Smooth muscle cell (in vitro differentiated cells): ENCODE measurements at regions not wholly inside any gene's neighbourhood (a gene's known extent, or its start where the extent isn't known, plus 50 kb on each side); places are given as distances from the start of the nearest gene placed in this dataset.

Experiments
- DNase-seq: peaks from one replicate; lab custom pipeline; 2025; ENCODE audit not compliant: unreplicated experiment; lab: John Stamatoyannopoulos, UW
- H2AFZ ChIP-seq: fragments of 200-600 bp; sonication (generic); 2 replicates; pipeline ENCODE4 v1.6.0; 2016; ENCODE audit warnings: antibody characterized with exemption, low read depth, mild to moderate bottlenecking
- H3F3A ChIP-seq: fragments of 200-600 bp; sonication (generic); 2 replicates; pipeline ENCODE4 v1.6.0; 2017; ENCODE audit warnings: antibody characterized with exemption, low read depth
- H3K27ac ChIP-seq: fragments of 200-600 bp; sonication (generic); 2 replicates; pipeline ENCODE4 v1.5.1; 2016; ENCODE audit warnings: low read depth, mild to moderate bottlenecking
- H3K27me3 ChIP-seq: fragments of 200-600 bp; sonication (generic); 2 replicates; pipeline ENCODE4 v1.6.1; 2016; ENCODE audit warnings: low read depth, mild to moderate bottlenecking
- H3K36me3 ChIP-seq: fragments of 200-600 bp; sonication (generic); 2 replicates; pipeline ENCODE4 v1.5.1; 2016; ENCODE audit warnings: low read depth
- H3K4me1 ChIP-seq: fragments of 200-600 bp; sonication (generic); 2 replicates; pipeline ENCODE4 v1.5.1; 2016; ENCODE audit warnings: low read depth
- H3K4me2 ChIP-seq: fragments of 200-600 bp; sonication (generic); 2 replicates; pipeline ENCODE4 v1.6.0; 2016; ENCODE audit warnings: mild to moderate bottlenecking
- H3K4me3 ChIP-seq: fragments of 200-600 bp; sonication (generic); 2 replicates; pipeline ENCODE4 v1.5.1; 2016; ENCODE audit warnings: mild to moderate bottlenecking
- H3K79me2 ChIP-seq: fragments of 200-600 bp; sonication (generic); 2 replicates; pipeline ENCODE4 v1.6.0; 2016; ENCODE audit warnings: low read depth, mild to moderate bottlenecking
- H3K9ac ChIP-seq: fragments of 200-600 bp; sonication (generic); 2 replicates; pipeline ENCODE4 v1.6.0; 2016; ENCODE audit warnings: low read depth
- H3K9me3 ChIP-seq: fragments of 200-600 bp; sonication (generic); replicated peaks from 2 replicates; pipeline ENCODE4 v1.5.1; 2016; ENCODE audit warnings: low read depth
- H4K20me1 ChIP-seq: fragments of 200-600 bp; sonication (generic); 2 replicates; pipeline ENCODE4 v1.6.0; 2016; ENCODE audit warnings: low read depth
- WGBS: methylation state at CpG from one replicate; pipeline ENCODE4 v1.1.7; 2016; ENCODE audit warnings: low lambda C conversion rate; 5-methylcytosine and 5-hydroxymethylcytosine counted together
- TF ChIP-seq, protein P1 (sequence below): fragments of 200-600 bp; sonication (generic); IDR thresholded peaks from 2 replicates; pipeline ENCODE4 v1.5.1; 2017; ENCODE audit warnings: borderline replicate concordance, mild to moderate bottlenecking, antibody characterized with exemption; ENCODE audit not compliant: insufficient read depth, poor library complexity, severe bottlenecking

GRCh38 chr3:71854706-71855105 lies 69.8 kb upstream of the PROK2 start:
- DNase-seq = no peak
- Histone ChIP-seq H3K9me3 (no peaks in the 10 kb centered on the region), H2AFZ (no peak overlapping the region), H3K4me2 (no peak overlapping the region), H3K4me1 (no peaks in the 10 kb centered on the region), H3K9ac (no peak overlapping the region), H3K27ac (no peak overlapping the region), H3F3A (no peaks in the 10 kb centered on the region), H3K4me3 (no peak overlapping the region), H3K36me3 (no peaks in the 10 kb centered on the region), H3K79me2 (no peaks in the 10 kb centered on the region), H3K27me3 (peaks cover 31% of the 10 kb centered on the region), H4K20me1 (no peaks in the 10 kb centered on the region)
- WGBS = 91% methylated on average over 4 of the region's 4 CpGs
- TF ChIP-seq, protein P1, sequence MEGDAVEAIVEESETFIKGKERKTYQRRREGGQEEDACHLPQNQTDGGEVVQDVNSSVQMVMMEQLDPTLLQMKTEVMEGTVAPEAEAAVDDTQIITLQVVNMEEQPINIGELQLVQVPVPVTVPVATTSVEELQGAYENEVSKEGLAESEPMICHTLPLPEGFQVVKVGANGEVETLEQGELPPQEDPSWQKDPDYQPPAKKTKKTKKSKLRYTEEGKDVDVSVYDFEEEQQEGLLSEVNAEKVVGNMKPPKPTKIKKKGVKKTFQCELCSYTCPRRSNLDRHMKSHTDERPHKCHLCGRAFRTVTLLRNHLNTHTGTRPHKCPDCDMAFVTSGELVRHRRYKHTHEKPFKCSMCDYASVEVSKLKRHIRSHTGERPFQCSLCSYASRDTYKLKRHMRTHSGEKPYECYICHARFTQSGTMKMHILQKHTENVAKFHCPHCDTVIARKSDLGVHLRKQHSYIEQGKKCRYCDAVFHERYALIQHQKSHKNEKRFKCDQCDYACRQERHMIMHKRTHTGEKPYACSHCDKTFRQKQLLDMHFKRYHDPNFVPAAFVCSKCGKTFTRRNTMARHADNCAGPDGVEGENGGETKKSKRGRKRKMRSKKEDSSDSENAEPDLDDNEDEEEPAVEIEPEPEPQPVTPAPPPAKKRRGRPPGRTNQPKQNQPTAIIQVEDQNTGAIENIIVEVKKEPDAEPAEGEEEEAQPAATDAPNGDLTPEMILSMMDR = no peak

- H3K27me3 ChIP-seq = peaks cover 31% of the 10 kb centered on the region
- H3K4me2 ChIP-seq = no peak overlapping the region
- no peaks in the 10 kb centered on the region for H3K79me2 ChIP-seq
- no peak overlapping the region for H3K4me3 ChIP-seq
- DNase-seq = no peak
- no peak overlapping the region for H2AFZ ChIP-seq
- no peak overlapping the region for H3K27ac ChIP-seq
- no peaks in the 10 kb centered on the region for H3K36me3 ChIP-seq
- TF ChIP-seq, protein P1 = no peak
- H3K4me1 ChIP-seq = no peaks in the 10 kb centered on the region
- H3K9ac ChIP-seq = no peak overlapping the region
- H3F3A ChIP-seq = no peaks in the 10 kb centered on the region
- no peaks in the 10 kb centered on the region for H3K9me3 ChIP-seq
- H4K20me1 ChIP-seq = no peaks in the 10 kb centered on the region
- 83% methylated on average over 5 of the region's 5 CpGs for WGBS
Measured at GRCh38 chr3:71854096-71854495, 69.1 kb upstream of the PROK2 start.

DNA sequence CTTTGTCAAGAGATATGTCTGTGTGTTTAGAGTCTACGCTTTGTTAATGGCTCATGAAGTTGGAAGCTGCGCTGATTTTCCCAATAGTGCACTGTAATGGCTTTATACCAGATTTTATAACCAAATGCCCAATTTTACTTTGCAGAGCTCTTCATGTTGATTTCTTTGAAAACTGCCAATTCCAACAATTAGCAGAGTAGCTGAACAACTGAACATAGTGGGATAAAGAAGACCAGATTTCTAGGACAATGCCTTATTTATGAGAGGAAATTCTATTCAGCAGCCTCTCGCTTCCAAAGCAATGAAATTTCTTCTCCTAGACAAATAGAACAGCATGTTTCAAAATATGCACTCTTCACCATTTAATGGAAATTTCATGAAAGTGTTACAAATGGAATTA lies 66.9 kb upstream of the PROK2 start:
- H3K9ac ChIP-seq = no peak overlapping the region
- peaks cover 31% of the 10 kb centered on the region for H3K27me3 ChIP-seq
- no peaks in the 10 kb centered on the region for H3K4me1 ChIP-seq
- no peaks in the 10 kb centered on the region for H3F3A ChIP-seq
- no peaks in the 10 kb centered on the region for H3K79me2 ChIP-seq
- H3K4me3 ChIP-seq = no peak overlapping the region
- WGBS = 95% methylated on average over 3 of the region's 3 CpGs
- H3K36me3 ChIP-seq = no peaks in the 10 kb centered on the region
- TF ChIP-seq, protein P1 = no peak
- no peak overlapping the region for H3K27ac ChIP-seq
- no peak overlapping the region for H2AFZ ChIP-seq
- DNase-seq = no peak
- H4K20me1 ChIP-seq = no peaks in the 10 kb centered on the region
- H3K4me2 ChIP-seq = no peak overlapping the region
- H3K9me3 ChIP-seq = no peaks in the 10 kb centered on the region

DNA sequence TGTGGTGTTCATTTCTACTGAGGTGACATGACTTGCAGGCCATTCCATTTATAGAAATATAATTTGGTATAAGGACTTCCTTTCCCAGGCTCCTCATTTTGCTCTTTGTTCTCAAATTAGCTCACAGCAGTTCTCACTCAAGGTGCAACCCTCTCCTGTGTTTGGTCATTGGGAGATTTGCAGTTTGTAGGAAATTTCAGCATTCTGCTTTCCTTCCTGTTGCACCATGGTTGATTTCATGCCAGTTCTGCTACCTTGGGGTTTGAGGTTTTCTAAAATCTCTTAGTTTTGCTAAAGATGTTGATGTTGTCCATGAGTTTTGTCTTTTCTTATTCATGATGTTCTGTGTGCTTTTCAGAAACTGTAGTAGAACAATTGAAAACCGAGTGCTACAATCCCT lies 65.7 kb upstream of the PROK2 start:
- Histone ChIP-seq H3K27ac (no peak overlapping the region), H3K9ac (no peak overlapping the region), H3K4me2 (no peak overlapping the region), H3K27me3 (peaks cover 31% of the 10 kb centered on the region), H3F3A (no peaks in the 10 kb centered on the region), H2AFZ (no peak overlapping the region), H3K79me2 (no peaks in the 10 kb centered on the region), H3K36me3 (no peaks in the 10 kb centered on the region), H3K9me3 (no peaks in the 10 kb centered on the region), H4K20me1 (no peaks in the 10 kb centered on the region), H3K4me1 (no peaks in the 10 kb centered on the region), H3K4me3 (no peak overlapping the region)
- 67% methylated on average over 1 of the region's 1 CpG for WGBS
- TF ChIP-seq, protein P1 = no peak
- DNase-seq = no peak
